ENCODE measurements at regions not wholly inside any gene's neighbourhood (a gene's known extent, or its start where the extent isn't known, plus 50 kb on each side); places are given as distances from the start of the nearest gene placed in this dataset.

DNA sequence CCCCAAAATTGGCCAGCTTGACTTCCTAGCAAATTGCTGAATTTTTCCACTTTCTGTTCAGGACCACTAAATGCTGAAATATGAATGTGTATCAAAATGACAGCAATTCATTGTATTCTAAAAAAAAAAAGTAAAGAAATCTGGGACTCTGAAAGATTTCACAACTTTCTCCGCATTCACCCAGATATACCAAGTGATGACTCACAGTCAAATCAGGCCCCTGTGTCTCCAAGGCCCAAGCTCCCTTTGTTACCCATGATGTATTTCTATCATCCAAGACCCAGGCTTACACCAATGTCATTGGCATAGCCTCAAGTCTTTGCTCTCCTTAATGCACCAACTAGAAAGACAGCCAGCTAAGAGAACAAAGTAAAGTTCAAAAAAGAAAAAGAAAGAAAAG is 493.9 kb downstream of the NTRK2 start:
- no peak for TF ChIP-seq POLR2A (IDR thresholded peaks at IDR 0.05)
- TF ChIP-seq, protein P1, sequence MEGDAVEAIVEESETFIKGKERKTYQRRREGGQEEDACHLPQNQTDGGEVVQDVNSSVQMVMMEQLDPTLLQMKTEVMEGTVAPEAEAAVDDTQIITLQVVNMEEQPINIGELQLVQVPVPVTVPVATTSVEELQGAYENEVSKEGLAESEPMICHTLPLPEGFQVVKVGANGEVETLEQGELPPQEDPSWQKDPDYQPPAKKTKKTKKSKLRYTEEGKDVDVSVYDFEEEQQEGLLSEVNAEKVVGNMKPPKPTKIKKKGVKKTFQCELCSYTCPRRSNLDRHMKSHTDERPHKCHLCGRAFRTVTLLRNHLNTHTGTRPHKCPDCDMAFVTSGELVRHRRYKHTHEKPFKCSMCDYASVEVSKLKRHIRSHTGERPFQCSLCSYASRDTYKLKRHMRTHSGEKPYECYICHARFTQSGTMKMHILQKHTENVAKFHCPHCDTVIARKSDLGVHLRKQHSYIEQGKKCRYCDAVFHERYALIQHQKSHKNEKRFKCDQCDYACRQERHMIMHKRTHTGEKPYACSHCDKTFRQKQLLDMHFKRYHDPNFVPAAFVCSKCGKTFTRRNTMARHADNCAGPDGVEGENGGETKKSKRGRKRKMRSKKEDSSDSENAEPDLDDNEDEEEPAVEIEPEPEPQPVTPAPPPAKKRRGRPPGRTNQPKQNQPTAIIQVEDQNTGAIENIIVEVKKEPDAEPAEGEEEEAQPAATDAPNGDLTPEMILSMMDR (IDR thresholded peaks at IDR 0.05 in 8 of 11, conservative IDR thresholded peaks at IDR 0.05 in 3 of 11) = no peak

Measured in spleen (tissue), 7 donors.